SK-N-MC (cell line): ENCODE measurements at regions not wholly inside any gene's neighbourhood (a gene's known extent, or its start where the extent isn't known, plus 50 kb on each side); places are given as distances from the start of the nearest gene placed in this dataset.

Experiments used
- EZH2 ChIP-seq: fragments of 200-600 bp; sonication (generic); IDR thresholded peaks from one replicate; pipeline ENCODE4 v1.6.1; 2017; ENCODE audit warnings: antibody characterized with exemption
- FOXP2 ChIP-seq: optimal IDR thresholded peaks from 2 replicates; pipeline ENCODE3; 2011; ENCODE audit warnings: mild to moderate bottlenecking, moderate library complexity; ENCODE audit not compliant: insufficient read depth; ENCODE audit errors: extremely low read length, control extremely low read depth
- POLR2AphosphoS5 ChIP-seq: IDR thresholded peaks from 2 replicates; pipeline ENCODE4 v1.6.1; 2012; ENCODE audit warnings: mild to moderate bottlenecking, low read depth, low read length, borderline replicate concordance

- TF ChIP-seq FOXP2 (no peak), EZH2 (no peak), POLR2AphosphoS5 (no peak)
Observed at GRCh38 chr2:58369594-58369993, 128.5 kb upstream of the FANCL start.
